GM12891 (cell line): ENCODE measurements at regions not wholly inside any gene's neighbourhood (a gene's known extent, or its start where the extent isn't known, plus 50 kb on each side); places are given as distances from the start of the nearest gene placed in this dataset.

ENCODE experiments used
- PAX5 ChIP-seq: IDR thresholded peaks from 2 replicates; pipeline ENCODE4 v1.6.1; 2011; ENCODE audit warnings: low read length, moderate library complexity, mild to moderate bottlenecking; ENCODE audit not compliant: insufficient read depth, severe bottlenecking
- POLR2A ChIP-seq: IDR thresholded peaks from 2 replicates; pipeline ENCODE4 v1.6.1; 2011; ENCODE audit warnings: low read depth, low read length, control low read depth
- POLR2AphosphoS5 ChIP-seq: IDR thresholded peaks from 2 replicates; pipeline ENCODE4 v1.6.1; 2011; ENCODE audit warnings: low read depth, low read length, control low read depth
- POU2F2 ChIP-seq: IDR thresholded peaks from 2 replicates; pipeline ENCODE4 v1.6.1; 2011; ENCODE audit warnings: low read depth, mild to moderate bottlenecking, control low read depth, low read length, moderate library complexity
- SPI1 ChIP-seq: IDR thresholded peaks from 2 replicates; pipeline ENCODE4 v1.6.1; 2011; ENCODE audit warnings: low read depth, low read length, control low read depth
- TAF1 ChIP-seq: IDR thresholded peaks from 2 replicates; pipeline ENCODE4 v1.6.1; 2011; ENCODE audit warnings: low read depth, low read length, control low read depth

- no peak for TF ChIP-seq POLR2A
- TF ChIP-seq POLR2AphosphoS5: no peak
- TF ChIP-seq POU2F2: no peak
- TF ChIP-seq PAX5: no peak
- no peak for TF ChIP-seq SPI1
- TF ChIP-seq TAF1: no peak
Measured at GRCh38 chr1:187854457-187854856, 1025.7 kb downstream of the PLA2G4A start.
